Gastroesophageal sphincter (tissue), 3 donors: ENCODE measurements at regions not wholly inside any gene's neighbourhood (a gene's known extent, or its start where the extent isn't known, plus 50 kb on each side); places are given as distances from the start of the nearest gene placed in this dataset.

ENCODE experiments used
- POLR2A ChIP-seq, 2 donors: fragments of 450-650 bp; IDR thresholded peaks; one replicate each; pipeline ENCODE4 v1.6.1; 2017; ENCODE audit warnings: antibody characterized with exemption in 2 of 2, mild to moderate bottlenecking in 2 of 2, moderate library complexity in 1 of 2
- TF ChIP-seq, protein P1 (sequence below), 4 experiments: fragments of 200-600 bp in 2 of 4; fragments of 450-650 bp in 2 of 4; sonication (generic) in 1 of 4; IDR thresholded peaks; one replicate each; pipeline ENCODE4 v1.5.1; 2017 to 2019; ENCODE audit warnings: antibody characterized with exemption in 4 of 4, mild to moderate bottlenecking in 2 of 4, moderate library complexity in 2 of 4

DNA sequence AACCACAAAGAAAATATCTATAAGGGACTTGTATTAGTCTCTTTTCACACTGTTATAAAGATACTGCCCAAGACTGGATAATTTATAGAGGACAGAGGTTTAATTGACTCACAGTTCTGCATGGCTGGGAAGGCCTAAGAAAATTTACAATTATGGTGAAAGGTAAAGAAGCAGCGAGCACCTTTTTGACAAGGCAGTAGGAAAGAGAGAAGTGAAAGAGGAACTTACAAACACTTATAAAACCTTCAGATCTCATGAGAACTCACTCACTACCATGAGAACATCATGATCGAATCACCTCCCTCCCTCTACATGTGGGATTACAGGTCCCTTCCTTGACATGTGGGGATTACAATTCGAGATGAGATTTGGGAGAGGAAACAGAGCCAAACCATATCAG lies 856.0 kb downstream of the TRAM1L1 start:
- TF ChIP-seq POLR2A (IDR thresholded peaks at IDR 0.05): no peak
- TF ChIP-seq, protein P1, sequence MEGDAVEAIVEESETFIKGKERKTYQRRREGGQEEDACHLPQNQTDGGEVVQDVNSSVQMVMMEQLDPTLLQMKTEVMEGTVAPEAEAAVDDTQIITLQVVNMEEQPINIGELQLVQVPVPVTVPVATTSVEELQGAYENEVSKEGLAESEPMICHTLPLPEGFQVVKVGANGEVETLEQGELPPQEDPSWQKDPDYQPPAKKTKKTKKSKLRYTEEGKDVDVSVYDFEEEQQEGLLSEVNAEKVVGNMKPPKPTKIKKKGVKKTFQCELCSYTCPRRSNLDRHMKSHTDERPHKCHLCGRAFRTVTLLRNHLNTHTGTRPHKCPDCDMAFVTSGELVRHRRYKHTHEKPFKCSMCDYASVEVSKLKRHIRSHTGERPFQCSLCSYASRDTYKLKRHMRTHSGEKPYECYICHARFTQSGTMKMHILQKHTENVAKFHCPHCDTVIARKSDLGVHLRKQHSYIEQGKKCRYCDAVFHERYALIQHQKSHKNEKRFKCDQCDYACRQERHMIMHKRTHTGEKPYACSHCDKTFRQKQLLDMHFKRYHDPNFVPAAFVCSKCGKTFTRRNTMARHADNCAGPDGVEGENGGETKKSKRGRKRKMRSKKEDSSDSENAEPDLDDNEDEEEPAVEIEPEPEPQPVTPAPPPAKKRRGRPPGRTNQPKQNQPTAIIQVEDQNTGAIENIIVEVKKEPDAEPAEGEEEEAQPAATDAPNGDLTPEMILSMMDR (IDR thresholded peaks at IDR 0.05): no peak
